GM23248 (cell line): ENCODE measurements at regions not wholly inside any gene's neighbourhood (a gene's known extent, or its start where the extent isn't known, plus 50 kb on each side); places are given as distances from the start of the nearest gene placed in this dataset.

Experiments used
- EZH2 ChIP-seq: fragments of 200-600 bp; sonication (generic); IDR thresholded peaks from 2 replicates; pipeline ENCODE4 v1.6.1; 2018; ENCODE audit warnings: antibody characterized with exemption, mild to moderate bottlenecking; ENCODE audit not compliant: insufficient read depth, poor library complexity, severe bottlenecking
- EZH2phosphoT487 ChIP-seq: fragments of 200-600 bp; sonication (generic); IDR thresholded peaks from 2 replicates; pipeline ENCODE4 v1.6.1; 2018; ENCODE audit warnings: antibody characterized with exemption, moderate library complexity, mild to moderate bottlenecking, low read depth; ENCODE audit not compliant: insufficient read depth

DNA sequence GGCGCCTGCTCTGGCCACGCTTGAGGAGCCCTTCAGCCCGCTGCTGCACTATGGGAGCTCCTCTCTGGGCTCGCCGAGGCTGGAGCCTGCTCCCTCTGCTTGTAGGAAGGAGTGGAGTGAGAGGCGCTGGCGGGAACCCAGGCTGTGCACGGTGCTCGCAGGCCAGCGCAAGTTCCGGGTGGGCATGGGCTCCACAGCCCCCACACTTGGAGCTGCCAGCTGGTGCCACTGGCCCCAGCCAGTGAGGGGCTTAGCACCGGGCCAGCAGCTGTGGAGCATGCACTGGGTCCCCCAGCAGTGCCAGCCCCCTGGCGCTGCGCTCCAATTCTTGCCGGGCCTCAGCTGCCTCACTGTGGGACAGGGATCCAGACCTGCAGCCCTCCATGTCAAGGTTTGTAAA, 122.1 kb upstream of the CD180 start:
- TF ChIP-seq EZH2phosphoT487 (no peak), EZH2 (no peak)
